Neural cell (in vitro differentiated cells): ENCODE measurements at regions not wholly inside any gene's neighbourhood (a gene's known extent, or its start where the extent isn't known, plus 50 kb on each side); places are given as distances from the start of the nearest gene placed in this dataset.

Experiments used
- H2AFZ ChIP-seq: fragments of 200-600, 300-800 bp; sonication (generic), shearing (Covaris generic); 2 replicates; pipeline ENCODE4 v1.6.0; 2014; ENCODE audit warnings: low read depth, mild to moderate bottlenecking, antibody characterized with exemption, low read length, moderate library complexity
- H3F3A ChIP-seq: fragments of 200-600 bp; shearing (Covaris generic); 2 replicates; pipeline ENCODE4 v1.6.1; 2016; ENCODE audit warnings: mild to moderate bottlenecking, moderate library complexity, mixed read lengths, antibody characterized with exemption, low read length; ENCODE audit not compliant: insufficient read depth, poor library complexity, severe bottlenecking
- H3K27ac ChIP-seq: fragments of 200-600, 300-800 bp; sonication (generic), shearing (Covaris generic); 2 replicates; pipeline ENCODE4 v1.5.1; 2014; ENCODE audit warnings: mild to moderate bottlenecking, low read length, moderate library complexity
- H3K27me3 ChIP-seq: fragments of 300-800, 200-600 bp; sonication (generic), shearing (Covaris generic); 2 replicates; pipeline ENCODE4 v1.6.0; 2014; ENCODE audit warnings: mild to moderate bottlenecking, low read depth, low read length, moderate library complexity; ENCODE audit not compliant: insufficient read depth
- H3K36me3 ChIP-seq: fragments of 300-800, 200-600 bp; sonication (generic), shearing (Covaris generic); 2 replicates; pipeline ENCODE4 v1.5.1; 2014; ENCODE audit warnings: mild to moderate bottlenecking, antibody characterized with exemption, low read length, moderate library complexity; ENCODE audit not compliant: insufficient read depth
- H3K4me2 ChIP-seq: fragments of 300-800, 200-600 bp; sonication (generic), shearing (Covaris generic); 2 replicates; pipeline ENCODE4 v1.6.0; 2014; ENCODE audit warnings: mild to moderate bottlenecking, low read length
- H3K4me3 ChIP-seq: fragments of 300-800, 200-600 bp; sonication (generic), shearing (Covaris generic); 2 replicates; pipeline ENCODE4 v1.5.1; 2014; ENCODE audit warnings: mild to moderate bottlenecking, low read length, moderate library complexity
- H3K79me2 ChIP-seq: fragments of 200-600 bp; shearing (Covaris generic); replicated peaks from 2 replicates; pipeline ENCODE4 v1.6.0; 2014; ENCODE audit warnings: mild to moderate bottlenecking, low read length, moderate library complexity; ENCODE audit not compliant: insufficient read depth
- H3K9ac ChIP-seq: fragments of 300-800, 200-600 bp; sonication (generic), shearing (Covaris generic); 2 replicates; pipeline ENCODE4 v1.6.1; 2016; ENCODE audit warnings: mild to moderate bottlenecking, low read length, mixed read lengths
- H3K9me2 ChIP-seq: fragments of 200-600 bp; shearing (Covaris generic); 2 replicates; pipeline ENCODE4 v1.6.1; 2016; ENCODE audit warnings: mild to moderate bottlenecking, low read length, mixed read lengths; ENCODE audit not compliant: insufficient read depth
- H3K9me3 ChIP-seq: fragments of 200-600, 300-800 bp; sonication (generic), shearing (Covaris generic); 2 replicates; pipeline ENCODE4 v1.6.1; 2016; ENCODE audit warnings: mild to moderate bottlenecking, mixed run types, low read length, moderate library complexity, mixed read lengths
- H4K20me1 ChIP-seq: fragments of 200-600 bp; shearing (Covaris generic); 2 replicates; pipeline ENCODE4 v1.6.1; 2016; ENCODE audit warnings: mild to moderate bottlenecking, mixed run types; ENCODE audit not compliant: insufficient read depth
- EP300 ChIP-seq: fragments of 450-650 bp; conservative IDR thresholded peaks from 2 replicates; pipeline ENCODE4 v1.6.1; 2014; ENCODE audit warnings: antibody characterized with exemption, mild to moderate bottlenecking, moderate library complexity; ENCODE audit not compliant: poor library complexity, severe bottlenecking
- EZH2 ChIP-seq: fragments of 200-600, 300-800 bp; shearing (Covaris generic), sonication (generic); IDR thresholded peaks from 2 replicates; pipeline ENCODE4 v1.6.1; 2014; ENCODE audit warnings: antibody characterized with exemption, low read length, borderline replicate concordance, mild to moderate bottlenecking; ENCODE audit not compliant: insufficient read depth, poor library complexity, severe bottlenecking
- MXI1 ChIP-seq: fragments of 450-650 bp; conservative IDR thresholded peaks from 2 replicates; pipeline ENCODE4 v1.6.1; 2014; ENCODE audit warnings: antibody characterized with exemption, mild to moderate bottlenecking; ENCODE audit not compliant: poor library complexity, severe bottlenecking
- POLR2AphosphoS5 ChIP-seq: IDR thresholded peaks from 2 replicates; pipeline ENCODE4 v1.6.1; 2012
- RAD21 ChIP-seq: fragments of 450-650 bp; conservative IDR thresholded peaks from 2 replicates; pipeline ENCODE4 v1.6.1; 2014; ENCODE audit warnings: antibody characterized with exemption, mild to moderate bottlenecking, moderate library complexity
- SMC3 ChIP-seq: fragments of 450-650 bp; conservative IDR thresholded peaks from 2 replicates; pipeline ENCODE4 v1.6.1; 2014; ENCODE audit warnings: antibody characterized with exemption, mild to moderate bottlenecking, moderate library complexity; ENCODE audit not compliant: poor library complexity
- TAF1 ChIP-seq: IDR thresholded peaks from 2 replicates; pipeline ENCODE4 v1.6.1; 2012; ENCODE audit warnings: low read depth
- TF ChIP-seq, protein P1 (sequence below): IDR thresholded peaks from 2 replicates; pipeline ENCODE4 v1.6.1; 2012; ENCODE audit warnings: borderline replicate concordance
- TF ChIP-seq, protein P2 (sequence below): fragments of 450-650 bp; IDR thresholded peaks from 2 replicates; pipeline ENCODE4 v1.5.1; 2014; ENCODE audit warnings: antibody characterized with exemption, mild to moderate bottlenecking, moderate library complexity; ENCODE audit not compliant: poor library complexity, severe bottlenecking

DNA sequence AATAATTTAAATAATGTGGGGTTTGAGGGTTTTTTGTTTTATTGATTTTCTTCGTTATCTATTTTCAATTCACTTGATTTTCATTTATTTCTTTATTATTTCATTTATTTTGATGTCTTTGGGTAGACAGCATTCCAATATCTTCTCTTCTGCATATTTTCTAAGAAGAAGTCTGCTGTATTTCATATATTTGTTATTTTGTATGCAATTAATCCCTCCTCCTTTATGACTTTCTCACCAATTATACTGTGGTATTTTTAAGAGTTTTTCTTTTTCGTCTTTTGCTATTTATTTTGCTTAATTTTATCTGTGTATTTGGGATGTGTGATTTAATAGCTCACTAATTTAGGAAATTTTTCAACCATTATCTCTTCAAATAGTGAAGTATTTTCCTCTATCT is 1444.4 kb upstream of the MIR17HG start:
- Histone ChIP-seq H3K9ac (no peak overlapping the region), H3K27ac (no peak overlapping the region), H3K4me3 (no peak overlapping the region), H4K20me1 (no peaks in the 10 kb centered on the region), H2AFZ (no peak overlapping the region), H3K9me3 (no peaks in the 10 kb centered on the region), H3K36me3 (no peaks in the 10 kb centered on the region), H3K79me2 (no peaks in the 10 kb centered on the region), H3K27me3 (no peaks in the 10 kb centered on the region), H3K9me2 (no peaks in the 10 kb centered on the region), H3F3A (no peaks in the 10 kb centered on the region), H3K4me2 (no peak overlapping the region)
- TF ChIP-seq EZH2 (no peak), SMC3 (no peak), TAF1 (no peak), EP300 (no peak), POLR2AphosphoS5 (no peak), MXI1 (no peak), RAD21 (no peak)
- TF ChIP-seq, protein P1, sequence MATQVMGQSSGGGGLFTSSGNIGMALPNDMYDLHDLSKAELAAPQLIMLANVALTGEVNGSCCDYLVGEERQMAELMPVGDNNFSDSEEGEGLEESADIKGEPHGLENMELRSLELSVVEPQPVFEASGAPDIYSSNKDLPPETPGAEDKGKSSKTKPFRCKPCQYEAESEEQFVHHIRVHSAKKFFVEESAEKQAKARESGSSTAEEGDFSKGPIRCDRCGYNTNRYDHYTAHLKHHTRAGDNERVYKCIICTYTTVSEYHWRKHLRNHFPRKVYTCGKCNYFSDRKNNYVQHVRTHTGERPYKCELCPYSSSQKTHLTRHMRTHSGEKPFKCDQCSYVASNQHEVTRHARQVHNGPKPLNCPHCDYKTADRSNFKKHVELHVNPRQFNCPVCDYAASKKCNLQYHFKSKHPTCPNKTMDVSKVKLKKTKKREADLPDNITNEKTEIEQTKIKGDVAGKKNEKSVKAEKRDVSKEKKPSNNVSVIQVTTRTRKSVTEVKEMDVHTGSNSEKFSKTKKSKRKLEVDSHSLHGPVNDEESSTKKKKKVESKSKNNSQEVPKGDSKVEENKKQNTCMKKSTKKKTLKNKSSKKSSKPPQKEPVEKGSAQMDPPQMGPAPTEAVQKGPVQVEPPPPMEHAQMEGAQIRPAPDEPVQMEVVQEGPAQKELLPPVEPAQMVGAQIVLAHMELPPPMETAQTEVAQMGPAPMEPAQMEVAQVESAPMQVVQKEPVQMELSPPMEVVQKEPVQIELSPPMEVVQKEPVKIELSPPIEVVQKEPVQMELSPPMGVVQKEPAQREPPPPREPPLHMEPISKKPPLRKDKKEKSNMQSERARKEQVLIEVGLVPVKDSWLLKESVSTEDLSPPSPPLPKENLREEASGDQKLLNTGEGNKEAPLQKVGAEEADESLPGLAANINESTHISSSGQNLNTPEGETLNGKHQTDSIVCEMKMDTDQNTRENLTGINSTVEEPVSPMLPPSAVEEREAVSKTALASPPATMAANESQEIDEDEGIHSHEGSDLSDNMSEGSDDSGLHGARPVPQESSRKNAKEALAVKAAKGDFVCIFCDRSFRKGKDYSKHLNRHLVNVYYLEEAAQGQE = no peak
- TF ChIP-seq, protein P2, sequence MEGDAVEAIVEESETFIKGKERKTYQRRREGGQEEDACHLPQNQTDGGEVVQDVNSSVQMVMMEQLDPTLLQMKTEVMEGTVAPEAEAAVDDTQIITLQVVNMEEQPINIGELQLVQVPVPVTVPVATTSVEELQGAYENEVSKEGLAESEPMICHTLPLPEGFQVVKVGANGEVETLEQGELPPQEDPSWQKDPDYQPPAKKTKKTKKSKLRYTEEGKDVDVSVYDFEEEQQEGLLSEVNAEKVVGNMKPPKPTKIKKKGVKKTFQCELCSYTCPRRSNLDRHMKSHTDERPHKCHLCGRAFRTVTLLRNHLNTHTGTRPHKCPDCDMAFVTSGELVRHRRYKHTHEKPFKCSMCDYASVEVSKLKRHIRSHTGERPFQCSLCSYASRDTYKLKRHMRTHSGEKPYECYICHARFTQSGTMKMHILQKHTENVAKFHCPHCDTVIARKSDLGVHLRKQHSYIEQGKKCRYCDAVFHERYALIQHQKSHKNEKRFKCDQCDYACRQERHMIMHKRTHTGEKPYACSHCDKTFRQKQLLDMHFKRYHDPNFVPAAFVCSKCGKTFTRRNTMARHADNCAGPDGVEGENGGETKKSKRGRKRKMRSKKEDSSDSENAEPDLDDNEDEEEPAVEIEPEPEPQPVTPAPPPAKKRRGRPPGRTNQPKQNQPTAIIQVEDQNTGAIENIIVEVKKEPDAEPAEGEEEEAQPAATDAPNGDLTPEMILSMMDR = no peak

DNA sequence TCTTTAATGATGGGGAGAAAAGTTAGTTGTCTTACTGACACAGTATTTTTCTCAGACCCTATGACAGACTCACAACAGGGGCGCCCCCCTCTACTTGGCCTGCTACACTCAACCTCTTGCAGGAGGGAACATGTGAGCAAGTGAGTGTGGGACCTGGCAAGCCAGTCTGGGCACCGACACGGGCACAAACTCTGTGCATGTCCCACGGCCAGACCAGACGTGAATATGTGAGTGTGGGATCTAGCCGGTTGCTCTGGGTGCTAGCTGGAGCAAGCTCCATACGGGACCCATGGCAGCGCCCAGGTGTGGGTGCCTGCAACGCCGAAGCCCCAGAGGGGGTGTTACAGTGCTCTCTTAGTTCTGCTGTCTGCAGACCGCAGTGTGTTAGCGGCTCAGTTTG is 1437.3 kb upstream of the MIR17HG start:
- TF ChIP-seq EP300 (no peak), TAF1 (no peak), POLR2AphosphoS5 (no peak), EZH2 (no peak), SMC3 (no peak), MXI1 (no peak), RAD21 (no peak)
- TF ChIP-seq, protein P1 = no peak
- TF ChIP-seq, protein P2 = no peak
- no peaks in the 10 kb centered on the region for H3K27me3 ChIP-seq

More for the DNA sequence above, 1437.3 kb upstream of the MIR17HG start:
- H3F3A ChIP-seq = no peaks in the 10 kb centered on the region
- H3K4me3 ChIP-seq = no peak overlapping the region
- H3K9me2 ChIP-seq = no peaks in the 10 kb centered on the region
- H4K20me1 ChIP-seq = no peaks in the 10 kb centered on the region
- H3K79me2 ChIP-seq = no peaks in the 10 kb centered on the region
- no peaks in the 10 kb centered on the region for H3K36me3 ChIP-seq
- no peak overlapping the region for H3K9ac ChIP-seq
- H3K27ac ChIP-seq = no peak overlapping the region
- H3K4me2 ChIP-seq = no peak overlapping the region
- no peaks in the 10 kb centered on the region for H3K9me3 ChIP-seq
- H2AFZ ChIP-seq = no peak overlapping the region
